HepG2 (cell line): ENCODE measurements at regions not wholly inside any gene's neighbourhood (a gene's known extent, or its start where the extent isn't known, plus 50 kb on each side); places are given as distances from the start of the nearest gene placed in this dataset.

ENCODE experiments used
- FOXK2 ChIP-seq: fragments of 450-650 bp; IDR thresholded peaks from 2 replicates; pipeline ENCODE4 v1.6.1; 2016
- GABPA ChIP-seq, 2 experiments: IDR thresholded peaks; 2 replicates each; pipeline ENCODE4 v1.6.1; 2011 to 2016; ENCODE audit warnings: low read depth in 2 of 2, low read length in 1 of 2, missing biosample characterization in 1 of 2, missing genetic modification characterization in 1 of 2
- TP53 ChIP-seq: sonication (generic); formaldehyde crosslinking; conservative IDR thresholded peaks from 2 replicates; pipeline ENCODE4 v1.4.0; 2020; ENCODE audit warnings: missing genetic modification reagents

- no peak for TF ChIP-seq FOXK2
- no peak for TF ChIP-seq GABPA (IDR thresholded peaks at IDR 0.05; ENCODE audit: low read depth, low read length)
- TF ChIP-seq GABPA (CRISPR knock-in tag; IDR thresholded peaks at IDR 0.05; ENCODE audit: low read depth) = no peak
- no peak for TF ChIP-seq TP53 (CRISPR knock-in tag)
Measured at GRCh38 chr3:55167586-55168317, 239.9 kb upstream of the LRTM1 start.
